ENCODE measurements at regions not wholly inside any gene's neighbourhood (a gene's known extent, or its start where the extent isn't known, plus 50 kb on each side); places are given as distances from the start of the nearest gene placed in this dataset.

DNA sequence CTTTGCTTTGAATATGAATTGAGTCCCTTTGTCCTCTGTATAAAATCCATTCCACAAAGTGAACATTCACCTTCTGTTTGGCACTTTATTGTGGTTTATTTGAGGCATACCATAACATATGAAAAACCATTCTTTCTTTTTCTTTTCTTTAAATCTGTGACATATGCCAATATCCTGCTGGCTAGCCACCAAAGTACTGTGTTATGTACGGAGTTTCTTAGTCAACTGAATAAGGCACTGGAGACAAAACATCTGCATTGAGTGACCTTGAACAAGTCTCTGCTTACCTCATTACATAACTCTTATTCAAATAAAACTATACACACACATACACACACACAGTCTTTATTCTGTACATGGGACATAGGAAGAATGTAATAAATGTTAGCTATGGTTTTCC lies 872.8 kb downstream of the C4orf33 start:
- no peak for DNase-seq (ENCODE audit: low read depth)
- TF ChIP-seq, protein P1, sequence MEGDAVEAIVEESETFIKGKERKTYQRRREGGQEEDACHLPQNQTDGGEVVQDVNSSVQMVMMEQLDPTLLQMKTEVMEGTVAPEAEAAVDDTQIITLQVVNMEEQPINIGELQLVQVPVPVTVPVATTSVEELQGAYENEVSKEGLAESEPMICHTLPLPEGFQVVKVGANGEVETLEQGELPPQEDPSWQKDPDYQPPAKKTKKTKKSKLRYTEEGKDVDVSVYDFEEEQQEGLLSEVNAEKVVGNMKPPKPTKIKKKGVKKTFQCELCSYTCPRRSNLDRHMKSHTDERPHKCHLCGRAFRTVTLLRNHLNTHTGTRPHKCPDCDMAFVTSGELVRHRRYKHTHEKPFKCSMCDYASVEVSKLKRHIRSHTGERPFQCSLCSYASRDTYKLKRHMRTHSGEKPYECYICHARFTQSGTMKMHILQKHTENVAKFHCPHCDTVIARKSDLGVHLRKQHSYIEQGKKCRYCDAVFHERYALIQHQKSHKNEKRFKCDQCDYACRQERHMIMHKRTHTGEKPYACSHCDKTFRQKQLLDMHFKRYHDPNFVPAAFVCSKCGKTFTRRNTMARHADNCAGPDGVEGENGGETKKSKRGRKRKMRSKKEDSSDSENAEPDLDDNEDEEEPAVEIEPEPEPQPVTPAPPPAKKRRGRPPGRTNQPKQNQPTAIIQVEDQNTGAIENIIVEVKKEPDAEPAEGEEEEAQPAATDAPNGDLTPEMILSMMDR (conservative IDR thresholded peaks at IDR 0.05; ENCODE audit: low read depth, low read length), result no peak
- H3K4me3 ChIP-seq (ENCODE audit: low read depth, low read length), result no peak overlapping the region

DNA sequence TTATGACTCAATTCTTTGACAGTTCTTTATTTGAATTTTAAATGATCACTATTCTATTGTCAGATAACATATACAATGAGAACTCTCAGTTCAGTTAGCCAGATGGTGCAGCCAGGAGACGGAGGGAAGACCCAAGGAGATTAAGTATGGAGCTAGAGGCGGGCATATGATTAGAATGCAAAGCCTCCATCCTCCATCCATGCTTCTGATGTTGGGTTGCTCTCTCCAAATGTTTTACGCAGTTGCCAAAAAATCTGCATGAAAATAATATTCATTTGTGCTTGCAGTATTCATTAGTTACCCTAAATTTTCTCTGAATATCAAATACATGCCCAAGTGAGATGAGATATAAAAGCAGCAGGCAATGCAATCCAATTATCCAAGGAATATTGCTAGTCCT lies 874.8 kb downstream of the C4orf33 start:
- no peak for DNase-seq (ENCODE audit: low read depth)
- TF ChIP-seq, protein P1 (conservative IDR thresholded peaks at IDR 0.05; ENCODE audit: low read depth, low read length), result no peak

DNA sequence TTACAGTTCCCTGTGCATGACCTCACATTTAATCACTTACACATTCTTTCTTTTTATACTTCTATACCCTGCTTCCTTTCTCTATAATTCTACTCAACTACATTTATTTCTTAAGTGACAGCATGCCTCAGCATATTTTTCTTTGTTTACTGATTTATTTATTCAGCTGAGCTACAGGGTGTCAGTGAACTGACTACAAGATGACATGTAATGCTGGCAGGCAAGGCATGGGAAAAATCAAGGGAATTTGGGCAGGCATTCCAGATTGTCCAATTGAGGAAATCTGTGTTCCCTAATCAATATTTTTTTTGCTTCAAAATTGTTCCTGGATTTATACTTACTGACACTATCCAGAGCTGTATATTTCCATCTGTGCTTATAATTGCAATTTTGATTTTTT lies 875.5 kb downstream of the C4orf33 start:
- no peak overlapping the region for H3K4me3 ChIP-seq (ENCODE audit: low read depth, low read length)

More for the DNA sequence above, 874.8 kb downstream of the C4orf33 start:
- H3K4me3 ChIP-seq (ENCODE audit: low read depth, low read length), result no peak overlapping the region

DNA sequence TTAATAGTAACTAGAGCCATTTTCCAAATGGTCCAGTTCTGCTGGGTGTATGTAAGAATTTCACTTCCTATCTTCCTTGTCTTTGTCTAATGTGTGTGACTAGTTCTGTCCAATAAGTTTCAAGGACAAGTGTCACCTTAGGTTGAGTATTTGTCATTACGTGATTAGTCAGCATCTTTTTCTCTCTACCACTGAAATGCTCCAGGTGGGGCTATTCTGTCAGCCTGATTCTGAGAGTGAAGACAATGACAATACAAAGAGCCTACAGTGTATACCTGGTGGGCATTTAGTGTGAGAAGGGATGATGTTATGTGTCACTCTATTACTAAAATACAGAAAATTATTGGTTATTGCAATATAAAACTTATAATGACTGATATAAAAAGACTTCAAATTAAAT lies 876.3 kb downstream of the C4orf33 start:
- no peak for DNase-seq (ENCODE audit: low read depth)
- TF ChIP-seq, protein P1 (conservative IDR thresholded peaks at IDR 0.05; ENCODE audit: low read depth, low read length), result no peak
- no peak overlapping the region for H3K4me3 ChIP-seq (ENCODE audit: low read depth, low read length)

More for the DNA sequence above, 875.5 kb downstream of the C4orf33 start:
- DNase-seq (ENCODE audit: low read depth), result no peak
- TF ChIP-seq, protein P1 (conservative IDR thresholded peaks at IDR 0.05; ENCODE audit: low read depth, low read length), result no peak

DNA sequence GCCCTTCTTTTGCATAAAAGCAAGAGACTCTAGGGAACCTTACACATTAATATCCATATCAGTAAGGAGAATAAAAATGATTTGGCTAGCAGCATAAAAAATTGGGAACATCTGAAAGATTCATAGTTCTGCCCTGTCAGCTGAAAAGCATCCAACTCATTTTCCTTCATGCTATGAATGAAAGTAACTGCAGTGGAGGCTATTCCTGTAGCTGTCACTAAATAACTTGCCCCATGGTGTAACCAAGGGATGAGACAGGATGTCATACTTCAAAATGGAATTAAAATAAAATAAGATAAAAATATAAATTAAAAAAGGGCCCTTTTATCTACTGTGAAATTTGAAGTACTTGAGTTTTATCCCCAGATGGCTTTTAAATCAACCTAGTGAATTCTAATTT lies 878.8 kb downstream of the C4orf33 start:
- no peak for DNase-seq (ENCODE audit: low read depth)
- no peak overlapping the region for H3K4me3 ChIP-seq (ENCODE audit: low read depth, low read length)
- TF ChIP-seq, protein P1 (conservative IDR thresholded peaks at IDR 0.05; ENCODE audit: low read depth, low read length), result no peak

DNA sequence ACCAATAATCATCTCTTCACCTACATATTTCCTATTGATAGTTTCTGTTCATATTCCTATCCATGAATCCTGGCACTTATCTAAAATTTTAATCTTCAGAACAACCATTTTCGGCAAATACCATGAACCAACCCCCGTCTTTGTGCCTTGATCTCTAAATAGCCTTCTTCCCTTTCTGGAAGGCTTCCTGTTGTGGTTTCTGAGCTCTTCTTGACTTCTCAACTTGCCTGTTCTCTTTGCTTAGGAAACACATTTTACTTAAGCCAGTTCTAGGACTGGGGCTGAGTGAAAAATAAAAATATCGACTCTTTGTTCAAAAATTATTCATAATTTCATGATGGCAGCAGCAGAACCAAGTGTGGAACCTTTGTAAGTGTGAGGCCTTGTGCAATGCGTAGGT lies 882.4 kb downstream of the C4orf33 start:
- no peak overlapping the region for H3K4me3 ChIP-seq (ENCODE audit: low read depth, low read length)
- no peak for DNase-seq (ENCODE audit: low read depth)
- TF ChIP-seq, protein P1 (conservative IDR thresholded peaks at IDR 0.05; ENCODE audit: low read depth, low read length), result no peak

DNA sequence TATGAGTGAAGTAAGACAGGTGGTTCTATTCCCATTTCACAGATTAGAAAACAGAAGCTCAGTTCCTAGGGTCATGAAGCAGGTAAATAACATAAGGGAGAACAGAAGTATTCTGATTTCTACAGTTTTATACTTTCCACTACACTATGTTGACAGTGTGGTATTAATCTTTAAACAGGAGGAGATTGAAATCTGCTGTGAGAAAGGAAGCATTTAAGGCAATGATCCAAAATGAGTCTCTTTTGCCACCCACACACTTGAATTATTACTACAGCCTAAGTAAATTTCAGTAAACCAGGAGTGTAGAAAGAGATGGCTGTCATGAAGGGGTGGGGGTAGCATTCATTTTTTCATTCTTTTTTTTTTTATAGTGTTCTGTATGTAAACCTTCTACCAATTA lies 893.0 kb downstream of the C4orf33 start:
- DNase-seq (ENCODE audit: low read depth), result no peak
- H3K4me3 ChIP-seq (ENCODE audit: low read depth, low read length), result no peak overlapping the region
- TF ChIP-seq, protein P1 (conservative IDR thresholded peaks at IDR 0.05; ENCODE audit: low read depth, low read length), result no peak

Data from choroid plexus epithelial cell (primary cell).